Ishikawa (cell line): ENCODE measurements at regions not wholly inside any gene's neighbourhood (a gene's known extent, or its start where the extent isn't known, plus 50 kb on each side); places are given as distances from the start of the nearest gene placed in this dataset.

ENCODE experiments used
- CEBPB ChIP-seq: IDR thresholded peaks from 2 replicates; pipeline ENCODE4 v1.6.1; 2012
- CREB1 ChIP-seq: IDR thresholded peaks from 2 replicates; pipeline ENCODE4 v1.6.1; 2012; ENCODE audit warnings: low read depth
- EGR1 ChIP-seq: IDR thresholded peaks from 2 replicates; pipeline ENCODE4 v1.6.1; 2012
- EP300 ChIP-seq: IDR thresholded peaks from 2 replicates; pipeline ENCODE4 v1.6.1; 2012; ENCODE audit warnings: borderline replicate concordance
- FOXM1 ChIP-seq: IDR thresholded peaks from 2 replicates; pipeline ENCODE4 v1.6.1; 2012; ENCODE audit warnings: low read depth, borderline replicate concordance
- MAX ChIP-seq: IDR thresholded peaks from 2 replicates; pipeline ENCODE4 v1.6.1; 2012
- NFIC ChIP-seq: IDR thresholded peaks from 2 replicates; pipeline ENCODE4 v1.6.1; 2012
- RAD21 ChIP-seq: IDR thresholded peaks from 2 replicates; pipeline ENCODE4 v1.6.1; 2012; ENCODE audit warnings: low read depth
- TAF1 ChIP-seq: IDR thresholded peaks from 2 replicates; pipeline ENCODE4 v1.6.1; 2012; ENCODE audit warnings: low read depth, mild to moderate bottlenecking
- TCF12 ChIP-seq: IDR thresholded peaks from 2 replicates; pipeline ENCODE4 v1.6.1; 2012; ENCODE audit warnings: low read depth
- TEAD4 ChIP-seq: IDR thresholded peaks from 2 replicates; pipeline ENCODE4 v1.6.1; 2012
- YY1 ChIP-seq: IDR thresholded peaks from 2 replicates; pipeline ENCODE4 v1.6.1; 2012; ENCODE audit warnings: low read depth
- ZBTB7A ChIP-seq: IDR thresholded peaks from 2 replicates; pipeline ENCODE4 v1.6.1; 2012; ENCODE audit warnings: low read depth
- TF ChIP-seq, protein P1 (sequence below): IDR thresholded peaks from 2 replicates; pipeline ENCODE4 v1.6.1; 2012
- TF ChIP-seq, protein P2 (sequence below): IDR thresholded peaks from 2 replicates; pipeline ENCODE4 v1.6.1; 2012; ENCODE audit warnings: low read depth, mild to moderate bottlenecking

DNA sequence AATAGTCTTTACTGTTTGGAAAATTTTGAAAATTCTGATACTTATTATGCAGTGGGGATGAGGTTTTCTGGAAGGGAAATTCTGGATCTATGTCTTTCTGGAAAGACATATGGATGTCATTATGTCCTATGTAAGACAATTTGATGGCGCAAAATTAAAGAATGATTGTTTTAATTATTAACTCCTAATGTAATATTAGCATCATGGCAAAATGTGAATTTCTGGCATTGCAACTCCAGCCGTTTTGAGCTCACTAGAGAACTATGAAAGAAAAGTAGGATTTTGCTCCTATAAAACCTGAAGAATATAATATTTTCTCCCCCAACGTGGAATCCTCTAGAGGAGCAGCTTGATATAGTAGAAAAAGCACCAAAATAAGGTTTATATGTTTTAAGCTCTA is 243.2 kb downstream of the RFPL4B start:
- no peak for TF ChIP-seq TCF12
- TF ChIP-seq, protein P1, sequence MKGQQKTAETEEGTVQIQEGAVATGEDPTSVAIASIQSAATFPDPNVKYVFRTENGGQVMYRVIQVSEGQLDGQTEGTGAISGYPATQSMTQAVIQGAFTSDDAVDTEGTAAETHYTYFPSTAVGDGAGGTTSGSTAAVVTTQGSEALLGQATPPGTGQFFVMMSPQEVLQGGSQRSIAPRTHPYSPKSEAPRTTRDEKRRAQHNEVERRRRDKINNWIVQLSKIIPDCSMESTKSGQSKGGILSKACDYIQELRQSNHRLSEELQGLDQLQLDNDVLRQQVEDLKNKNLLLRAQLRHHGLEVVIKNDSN: no peak
- no peak for TF ChIP-seq CREB1
- TF ChIP-seq, protein P2, sequence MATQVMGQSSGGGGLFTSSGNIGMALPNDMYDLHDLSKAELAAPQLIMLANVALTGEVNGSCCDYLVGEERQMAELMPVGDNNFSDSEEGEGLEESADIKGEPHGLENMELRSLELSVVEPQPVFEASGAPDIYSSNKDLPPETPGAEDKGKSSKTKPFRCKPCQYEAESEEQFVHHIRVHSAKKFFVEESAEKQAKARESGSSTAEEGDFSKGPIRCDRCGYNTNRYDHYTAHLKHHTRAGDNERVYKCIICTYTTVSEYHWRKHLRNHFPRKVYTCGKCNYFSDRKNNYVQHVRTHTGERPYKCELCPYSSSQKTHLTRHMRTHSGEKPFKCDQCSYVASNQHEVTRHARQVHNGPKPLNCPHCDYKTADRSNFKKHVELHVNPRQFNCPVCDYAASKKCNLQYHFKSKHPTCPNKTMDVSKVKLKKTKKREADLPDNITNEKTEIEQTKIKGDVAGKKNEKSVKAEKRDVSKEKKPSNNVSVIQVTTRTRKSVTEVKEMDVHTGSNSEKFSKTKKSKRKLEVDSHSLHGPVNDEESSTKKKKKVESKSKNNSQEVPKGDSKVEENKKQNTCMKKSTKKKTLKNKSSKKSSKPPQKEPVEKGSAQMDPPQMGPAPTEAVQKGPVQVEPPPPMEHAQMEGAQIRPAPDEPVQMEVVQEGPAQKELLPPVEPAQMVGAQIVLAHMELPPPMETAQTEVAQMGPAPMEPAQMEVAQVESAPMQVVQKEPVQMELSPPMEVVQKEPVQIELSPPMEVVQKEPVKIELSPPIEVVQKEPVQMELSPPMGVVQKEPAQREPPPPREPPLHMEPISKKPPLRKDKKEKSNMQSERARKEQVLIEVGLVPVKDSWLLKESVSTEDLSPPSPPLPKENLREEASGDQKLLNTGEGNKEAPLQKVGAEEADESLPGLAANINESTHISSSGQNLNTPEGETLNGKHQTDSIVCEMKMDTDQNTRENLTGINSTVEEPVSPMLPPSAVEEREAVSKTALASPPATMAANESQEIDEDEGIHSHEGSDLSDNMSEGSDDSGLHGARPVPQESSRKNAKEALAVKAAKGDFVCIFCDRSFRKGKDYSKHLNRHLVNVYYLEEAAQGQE: no peak
- TF ChIP-seq TAF1: no peak
- no peak for TF ChIP-seq EP300
- no peak for TF ChIP-seq NFIC
- TF ChIP-seq EGR1: no peak
- TF ChIP-seq RAD21: no peak
- TF ChIP-seq TEAD4: no peak
- TF ChIP-seq CEBPB: no peak
- no peak for TF ChIP-seq ZBTB7A
- no peak for TF ChIP-seq YY1
- no peak for TF ChIP-seq MAX
- TF ChIP-seq FOXM1: no peak

- TF ChIP-seq, protein P1: no peak
- TF ChIP-seq ZBTB7A: no peak
- TF ChIP-seq CEBPB: no peak
- TF ChIP-seq TCF12: no peak
- no peak for TF ChIP-seq EGR1
- TF ChIP-seq EP300: no peak
- TF ChIP-seq TAF1: no peak
- TF ChIP-seq RAD21: no peak
- TF ChIP-seq NFIC: no peak
- TF ChIP-seq, protein P2: no peak
- no peak for TF ChIP-seq YY1
- no peak for TF ChIP-seq TEAD4
- no peak for TF ChIP-seq CREB1
- no peak for TF ChIP-seq MAX
- TF ChIP-seq FOXM1: no peak
These were observed 244.2 kb downstream of the RFPL4B start for GRCh38 chr6:112591329-112591728.

GRCh38 chr6:112592159-112592558 is 245.0 kb downstream of the RFPL4B start:
- no peak for TF ChIP-seq MAX

- TF ChIP-seq, protein P1: no peak
- TF ChIP-seq YY1 (no peak), CREB1 (no peak), RAD21 (no peak), MAX (no peak), TCF12 (no peak), TEAD4 (no peak), EP300 (no peak)
- TF ChIP-seq, protein P2: no peak
These were observed 247.9 kb downstream of the RFPL4B start for GRCh38 chr6:112594886-112595594.
